GM10266 (cell line): ENCODE measurements at regions not wholly inside any gene's neighbourhood (a gene's known extent, or its start where the extent isn't known, plus 50 kb on each side); places are given as distances from the start of the nearest gene placed in this dataset.

Source experiments
- DNase-seq: peaks from one replicate; pipeline ENCODE4 v3.0.0; 2012; ENCODE audit errors: extremely low spot score
- CTCF ChIP-seq: IDR thresholded peaks from 2 replicates; pipeline ENCODE4 v1.5.1; 2012; ENCODE audit warnings: mild to moderate bottlenecking, low read depth; ENCODE audit not compliant: control insufficient read depth, insufficient read depth; ENCODE audit errors: missing control alignments

GRCh38 chr4:90064196-90064595, 63.0 kb upstream of the CCSER1 start:
- no peak for DNase-seq
- no peak for TF ChIP-seq CTCF

- no peak for DNase-seq
- no peak for TF ChIP-seq CTCF
Measured at GRCh38 chr4:90069151-90069550, 58.0 kb upstream of the CCSER1 start.

DNA sequence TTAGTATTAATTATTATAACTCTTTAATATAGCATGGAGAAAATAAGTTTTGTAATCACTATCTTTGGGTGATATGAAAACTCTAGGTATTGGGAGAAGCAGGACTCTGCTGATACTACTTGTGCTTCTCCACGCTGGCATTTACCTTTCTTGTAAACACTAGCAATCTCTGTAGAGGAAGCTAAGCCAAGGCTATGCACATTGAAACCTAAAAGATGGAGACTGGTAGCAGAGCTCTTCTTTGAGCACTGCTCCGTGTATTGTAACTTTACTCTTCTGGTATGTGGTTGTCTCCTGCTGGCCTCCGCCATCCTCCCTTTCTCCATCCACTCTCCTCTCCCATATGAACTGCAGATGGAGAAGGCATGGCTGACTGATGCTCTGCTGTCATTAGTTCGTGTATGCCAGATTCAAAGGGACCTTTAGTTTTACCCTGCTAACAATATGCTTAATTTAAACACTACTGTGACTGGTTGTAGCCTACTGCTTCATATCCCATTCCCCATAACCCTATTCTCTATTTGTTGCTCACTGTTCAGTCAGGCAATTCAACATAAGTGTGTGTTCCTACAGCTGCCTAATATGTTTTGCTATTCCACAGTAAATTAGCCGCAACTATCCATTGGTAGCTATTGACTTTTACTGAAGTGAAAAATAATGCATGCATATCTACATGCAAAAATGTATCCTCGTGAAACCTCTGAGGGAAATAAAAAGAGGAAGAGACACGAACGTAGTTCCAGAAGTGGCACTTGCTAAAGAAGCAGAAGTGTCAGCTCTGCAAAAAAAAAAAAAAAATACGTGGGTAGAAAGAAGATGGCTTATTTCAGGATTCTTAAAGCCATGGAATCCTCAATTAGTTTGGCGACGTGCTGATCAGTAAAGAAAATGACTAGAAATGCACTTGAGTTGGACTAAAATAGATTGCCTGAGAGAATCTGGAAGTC, 55.6 kb upstream of the CCSER1 start:
- DNase-seq, result no peak
- TF ChIP-seq CTCF, result no peak

GRCh38 chr4:90074322-90074886, 52.8 kb upstream of the CCSER1 start:
- DNase-seq, result no peak
- TF ChIP-seq CTCF, result no peak
